Stomach (tissue), 4 donors: ENCODE measurements at regions not wholly inside any gene's neighbourhood (a gene's known extent, or its start where the extent isn't known, plus 50 kb on each side); places are given as distances from the start of the nearest gene placed in this dataset.

ENCODE experiments used
- CTCF ChIP-seq, 7 experiments: fragments of 450-650 bp in 4 of 7; fragments of 200-600 bp in 3 of 7; sonication (generic) in 3 of 7; IDR thresholded peaks; one replicate each; pipeline ENCODE4 v1.5.1; 2016 to 2019; ENCODE audit warnings: antibody characterized with exemption in 7 of 7, control low read depth in 2 of 7, mild to moderate bottlenecking in 1 of 7
- EP300 ChIP-seq: sonication (generic); formaldehyde crosslinking; IDR thresholded peaks from one replicate; pipeline ENCODE4 v1.6.1; 2017; ENCODE audit warnings: antibody characterized with exemption
- POLR2A ChIP-seq, 4 donors: fragments of 450-650 bp; IDR thresholded peaks; one replicate each; pipeline ENCODE4 v1.6.1; 2016; ENCODE audit warnings: antibody characterized with exemption in 4 of 4, control low read depth in 2 of 4, mild to moderate bottlenecking in 1 of 4, moderate library complexity in 1 of 4
- POLR2AphosphoS5 ChIP-seq, 3 donors: sonication (generic); formaldehyde crosslinking; IDR thresholded peaks; one replicate each; pipeline ENCODE4 v1.6.1; 2016; ENCODE audit warnings: antibody characterized with exemption in 3 of 3

GRCh38 chr1:59052166-59052590 lies 244.7 kb upstream of the FGGY start:
- no peak for TF ChIP-seq EP300
- TF ChIP-seq CTCF (IDR thresholded peaks at IDR 0.05), result no peak
- no peak for TF ChIP-seq POLR2A (IDR thresholded peaks at IDR 0.05)
- TF ChIP-seq POLR2AphosphoS5 (IDR thresholded peaks at IDR 0.05), result peak in 2 of 3 donors; percentile 89 to 92
